K562 (cell line): ENCODE measurements at regions not wholly inside any gene's neighbourhood (a gene's known extent, or its start where the extent isn't known, plus 50 kb on each side); places are given as distances from the start of the nearest gene placed in this dataset.

Source experiments
- CBX5 ChIP-seq: IDR thresholded peaks from 2 replicates; pipeline ENCODE4 v1.6.1; 2014; ENCODE audit warnings: low read depth, borderline replicate concordance
- CC2D1A ChIP-seq: fragments of 450-650 bp; IDR thresholded peaks from 2 replicates; pipeline ENCODE4 v1.6.1; 2017; ENCODE audit warnings: mild to moderate bottlenecking
- CREM ChIP-seq: IDR thresholded peaks from 2 replicates; pipeline ENCODE4 v1.6.1; 2014; ENCODE audit warnings: antibody characterized with exemption, low read depth
- CTCF ChIP-seq, 3 experiments: IDR thresholded peaks in 2 of 3; conservative IDR thresholded peaks in 1 of 3; 2 replicates each; pipeline ENCODE4 v1.5.1; 2011 to 2012; ENCODE audit warnings: low read length in 3 of 3, mild to moderate bottlenecking in 3 of 3, control low read depth in 2 of 3, improper control_type of control experiment in 1 of 3, inconsistent platforms in 1 of 3, low read depth in 1 of 3, mixed read lengths in 1 of 3, moderate library complexity in 1 of 3; ENCODE audit not compliant: insufficient read depth in 2 of 3
- CTCFL ChIP-seq: IDR thresholded peaks from 2 replicates; pipeline ENCODE4 v1.6.1; 2011; ENCODE audit warnings: borderline replicate concordance, low read depth, mild to moderate bottlenecking, moderate library complexity, low read length; ENCODE audit not compliant: insufficient read depth, poor library complexity, severe bottlenecking
- ELK1 ChIP-seq: sonication (generic); formaldehyde crosslinking; IDR thresholded peaks from 2 replicates; pipeline ENCODE4 v1.8.1; 2022; ENCODE audit warnings: missing genetic modification reagents
- GTF2A2 ChIP-seq: IDR thresholded peaks from 2 replicates; pipeline ENCODE4 v1.6.1; 2016; ENCODE audit warnings: mild to moderate bottlenecking, missing genetic modification characterization, missing compliant biosample characterization
- NCOA1 ChIP-seq: fragments of 450-650 bp; IDR thresholded peaks from 2 replicates; pipeline ENCODE4 v1.6.1; 2016; ENCODE audit warnings: low read depth
- NFE2 ChIP-seq: IDR thresholded peaks from 2 replicates; pipeline ENCODE4 v1.6.1; 2014; ENCODE audit warnings: antibody characterized with exemption, low read depth
- NFRKB ChIP-seq: fragments of 450-650 bp; IDR thresholded peaks from 2 replicates; pipeline ENCODE4 v1.6.1; 2016; ENCODE audit warnings: low read depth
- PHF8 ChIP-seq: fragments of 200-600 bp; sonication (generic); IDR thresholded peaks from 2 replicates; pipeline ENCODE4 v1.6.1; 2012; ENCODE audit warnings: mixed run types, mild to moderate bottlenecking, inconsistent platforms, low read length, moderate library complexity, borderline replicate concordance
- PKNOX1 ChIP-seq: fragments of 450-650 bp; IDR thresholded peaks from 2 replicates; pipeline ENCODE4 v1.6.1; 2016
- PRPF4 ChIP-seq: fragments of 200-400 bp; formaldehyde crosslinking; IDR thresholded peaks from one replicate; pipeline ENCODE4 v1.6.1; 2017; ENCODE audit warnings: low read length, low read depth, mild to moderate bottlenecking; ENCODE audit not compliant: insufficient read depth, poor library complexity, severe bottlenecking
- RBM22 ChIP-seq: fragments of 200-400 bp; formaldehyde crosslinking; IDR thresholded peaks from 2 replicates; pipeline ENCODE4 v1.6.1; 2018; ENCODE audit warnings: low read length, low read depth; ENCODE audit not compliant: poor library complexity, severe bottlenecking
- RCOR1 ChIP-seq, 2 experiments: IDR thresholded peaks; 2 replicates each; pipeline ENCODE4 v1.6.1; 2012; ENCODE audit warnings: low read depth in 2 of 2, low read length in 2 of 2, borderline replicate concordance in 1 of 2, improper control_type of control experiment in 1 of 2
- SETDB1 ChIP-seq: IDR thresholded peaks from one replicate; pipeline ENCODE4 v1.6.1; 2012; ENCODE audit warnings: low read length, control low read depth, inconsistent platforms
- WHSC1 ChIP-seq: IDR thresholded peaks from one replicate; pipeline ENCODE4 v1.6.1; 2012; ENCODE audit warnings: low read length, control low read depth, inconsistent platforms
- ZNF175 ChIP-seq: fragments of 200-800 bp; sonication (Bioruptor generic); IDR thresholded peaks from 2 replicates; pipeline ENCODE4 v1.6.1; 2016; ENCODE audit warnings: low read depth, mild to moderate bottlenecking, missing genetic modification characterization, missing compliant biosample characterization
- ZNF239 ChIP-seq: fragments of 250-450 bp; sonication (Bioruptor Pico); IDR thresholded peaks from 2 replicates; pipeline ENCODE4 v1.4.0; 2020; ENCODE audit warnings: mild to moderate bottlenecking
- ZNF263 ChIP-seq: sonication (generic); formaldehyde crosslinking; IDR thresholded peaks from 2 replicates; pipeline ENCODE4 v1.8.0; 2022; ENCODE audit warnings: mild to moderate bottlenecking, missing genetic modification reagents, borderline replicate concordance
- ZNF644 ChIP-seq: fragments of 200-800 bp; sonication (Bioruptor generic); IDR thresholded peaks from 2 replicates; pipeline ENCODE4 v1.6.1; 2016; ENCODE audit warnings: low read depth, missing genetic modification characterization, missing compliant biosample characterization

- no peak for TF ChIP-seq WHSC1
- TF ChIP-seq RBM22 = no peak
- TF ChIP-seq GTF2A2 (tag) = no peak
- TF ChIP-seq CTCF (IDR thresholded peaks at IDR 0.05 in 2 of 3, conservative IDR thresholded peaks at IDR 0.05 in 1 of 3; ENCODE audit: insufficient read depth in 2 of 3, low read depth in 1 of 3, low read length in 3 of 3) = 0 out of 6 replicates have a peak, but pooled peaks of 2 of the 3 experiments have one; percentile 3 to 11
- no peak for TF ChIP-seq CBX5
- TF ChIP-seq NCOA1 = peak; percentile 98
- no peak for TF ChIP-seq CTCFL
- no peak for TF ChIP-seq PRPF4
- TF ChIP-seq ELK1 (CRISPR knock-in tag) = peak; percentile 21; the same call in 1 of the 2 replicates
- no peak; the same call in 1 of the 2 replicates for TF ChIP-seq NFE2
- no peak for TF ChIP-seq CC2D1A
- peak in 1 of 2 experiments; percentile 98; a peak in 2 of 4 replicates for TF ChIP-seq RCOR1 (IDR thresholded peaks at IDR 0.05; ENCODE audit: borderline replicate concordance in 1 of 2, low read depth in 2 of 2, low read length in 2 of 2)
- TF ChIP-seq ZNF175 (CRISPR knock-in tag) = peak; percentile 95
- no peak for TF ChIP-seq SETDB1
- TF ChIP-seq CREM = peak; percentile 75
- peak; percentile 90 for TF ChIP-seq ZNF263
- TF ChIP-seq ZNF644 = peak; percentile 99
- peak; percentile 39; the same call in 1 of the 2 replicates for TF ChIP-seq ZNF239 (CRISPR knock-in tag)
- TF ChIP-seq PKNOX1 = no peak
- no peak for TF ChIP-seq NFRKB
- no peak for TF ChIP-seq PHF8
Observed at GRCh38 chr5:175796536-175797499, 74.6 kb upstream of the CPLX2 start (continued).
